Endothelial cell of umbilical vein (primary cell): ENCODE measurements at regions not wholly inside any gene's neighbourhood (a gene's known extent, or its start where the extent isn't known, plus 50 kb on each side); places are given as distances from the start of the nearest gene placed in this dataset.

Experiments used
- CTCF ChIP-seq, 2 donors: IDR thresholded peaks; 1 replicate in 1 of 2; 2 replicates in 1 of 2; pipeline ENCODE4 v1.5.1; 2011; ENCODE audit warnings: low read length in 2 of 2, mild to moderate bottlenecking in 2 of 2, moderate library complexity in 2 of 2, control low read depth in 1 of 2, inconsistent platforms in 1 of 2, low read depth in 1 of 2; ENCODE audit not compliant: insufficient read depth in 1 of 2; ENCODE audit errors: extremely low read depth in 1 of 2
- EZH2 ChIP-seq: IDR thresholded peaks from 2 replicates; pipeline ENCODE4 v1.6.1; 2012; ENCODE audit warnings: borderline replicate concordance, low read depth, mild to moderate bottlenecking, moderate library complexity, low read length, inconsistent platforms; ENCODE audit not compliant: severe bottlenecking
- GATA2 ChIP-seq: IDR thresholded peaks from 2 replicates; pipeline ENCODE4 v1.7.0; 2011; ENCODE audit warnings: low read depth, mild to moderate bottlenecking, moderate library complexity, mixed read lengths, low read length; ENCODE audit not compliant: insufficient read length, insufficient read depth

GRCh38 chr2:16082276-16082675, 141.9 kb downstream of the MYCN start:
- TF ChIP-seq CTCF (IDR thresholded peaks at IDR 0.05; ENCODE audit: extremely low read depth in 1 of 2, insufficient read depth in 1 of 2, low read depth in 1 of 2, low read length in 2 of 2) (no peak), EZH2 (no peak), GATA2 (no peak)
